HG03135 (cell line): ENCODE measurements at regions not wholly inside any gene's neighbourhood (a gene's known extent, or its start where the extent isn't known, plus 50 kb on each side); places are given as distances from the start of the nearest gene placed in this dataset.
A peak's percentile ranks its signal among the peaks of the same experiment; 100 is the strongest.
"Not testable (repeated sequence)": the region's sequence is repeated elsewhere in the genome, so short reads cannot be mapped to it uniquely, and the experiment has no call there.

Experiments used
- ATAC-seq: cut with Tn5 transposase; IDR thresholded peaks from one replicate; pipeline ENCODE4 v1.9.1; 2021; ENCODE audit warnings: mild to moderate bottlenecking, moderate library complexity; ENCODE audit not compliant: unreplicated experiment

DNA sequence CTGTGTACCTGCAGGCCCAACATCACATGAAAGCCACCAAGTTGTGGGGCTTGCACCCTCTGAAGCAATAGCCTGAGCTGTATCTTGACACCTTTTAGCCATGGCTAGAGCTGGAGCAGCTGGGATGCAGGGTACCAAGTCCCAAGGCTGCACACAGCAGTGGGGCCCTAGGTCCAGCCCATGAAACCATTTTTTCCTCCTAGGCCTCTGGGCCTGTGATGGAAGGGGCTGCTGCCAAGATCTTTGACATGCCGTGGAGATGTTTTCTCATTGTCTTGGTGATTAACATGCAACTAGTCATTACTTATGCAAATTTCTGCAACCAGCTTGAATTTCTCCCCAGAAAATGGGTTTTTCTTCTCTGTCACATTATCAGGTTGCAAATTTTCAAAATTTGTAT lies 387.2 kb upstream of the RIOK2 start:
- ATAC-seq: no peak

DNA sequence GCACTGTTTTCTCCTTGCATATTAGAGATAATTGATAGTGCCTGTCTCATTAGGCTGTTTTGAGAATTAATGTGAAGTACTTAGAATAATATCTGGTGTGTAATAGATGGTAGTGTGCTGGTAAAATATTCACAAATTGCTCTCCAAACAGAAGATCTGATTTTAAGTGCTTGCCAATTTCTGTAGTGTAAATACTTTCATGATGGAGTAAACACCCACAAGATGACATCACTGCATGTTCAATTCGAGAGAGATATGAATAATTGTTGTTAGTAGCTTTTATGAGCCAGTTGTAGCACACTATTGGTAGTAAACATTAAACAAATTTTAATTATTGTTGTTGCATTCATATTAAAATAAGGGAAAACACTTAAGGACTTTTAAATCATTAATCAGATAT lies 392.3 kb upstream of the RIOK2 start:
- no peak for ATAC-seq

DNA sequence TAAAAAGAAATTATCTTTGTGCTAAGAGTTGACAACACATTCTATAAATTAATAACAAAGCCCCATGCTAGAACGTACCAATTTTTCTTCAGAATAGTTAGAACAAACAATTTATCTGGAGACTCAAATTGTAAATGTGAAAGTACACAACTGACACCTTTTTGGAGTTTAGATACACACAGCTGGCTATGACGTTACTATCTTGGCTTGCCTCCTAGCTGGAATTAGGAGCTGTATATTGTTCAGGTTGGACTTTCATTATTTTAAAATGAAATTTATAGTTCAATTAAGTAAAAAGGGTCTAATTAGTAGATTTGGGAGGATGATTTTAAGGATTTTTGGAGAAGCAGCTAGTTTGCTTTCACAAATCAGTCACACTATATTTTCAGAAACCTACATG lies 393.9 kb upstream of the RIOK2 start:
- no peak for ATAC-seq

DNA sequence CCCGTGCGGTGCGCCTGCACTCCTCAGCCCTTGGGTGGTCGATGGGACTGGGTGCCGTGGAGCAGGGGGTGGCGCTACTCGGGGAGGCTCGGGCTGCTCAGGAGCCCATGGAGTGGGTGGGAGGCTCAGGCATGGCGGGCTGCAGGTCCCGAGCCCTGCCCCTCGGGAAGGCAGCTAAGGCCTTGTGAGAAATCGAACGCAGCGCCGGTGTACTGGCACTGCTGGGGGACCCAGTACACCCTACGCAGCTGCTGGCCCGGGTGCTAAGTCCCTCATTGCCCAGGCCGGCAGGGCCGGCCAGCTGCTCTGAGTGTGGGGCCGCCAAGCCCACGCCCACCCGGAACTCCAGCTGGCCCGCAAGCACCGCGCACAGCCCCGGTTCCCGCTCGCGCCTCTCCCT lies 396.9 kb upstream of the RIOK2 start:
- not testable (repeated sequence) for ATAC-seq

DNA sequence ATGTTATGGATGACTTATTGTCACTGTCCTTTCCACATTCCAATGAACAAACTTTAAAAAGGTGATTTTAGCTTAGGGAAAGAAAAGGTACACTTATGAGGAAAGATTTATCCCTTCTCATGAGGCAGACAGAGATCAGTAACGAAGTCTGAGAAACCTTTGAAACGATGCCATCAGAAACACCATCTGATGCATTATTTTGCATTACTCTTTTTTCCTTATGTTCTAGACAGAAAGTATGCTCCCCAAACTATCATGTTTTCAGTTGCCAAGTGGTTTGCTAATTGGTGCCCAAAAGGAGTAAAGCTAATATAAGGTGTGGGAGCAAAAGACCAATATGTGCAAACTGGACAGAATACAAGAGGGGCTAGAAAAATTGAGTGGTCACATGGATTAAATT lies 397.7 kb upstream of the RIOK2 start:
- ATAC-seq: no peak

DNA sequence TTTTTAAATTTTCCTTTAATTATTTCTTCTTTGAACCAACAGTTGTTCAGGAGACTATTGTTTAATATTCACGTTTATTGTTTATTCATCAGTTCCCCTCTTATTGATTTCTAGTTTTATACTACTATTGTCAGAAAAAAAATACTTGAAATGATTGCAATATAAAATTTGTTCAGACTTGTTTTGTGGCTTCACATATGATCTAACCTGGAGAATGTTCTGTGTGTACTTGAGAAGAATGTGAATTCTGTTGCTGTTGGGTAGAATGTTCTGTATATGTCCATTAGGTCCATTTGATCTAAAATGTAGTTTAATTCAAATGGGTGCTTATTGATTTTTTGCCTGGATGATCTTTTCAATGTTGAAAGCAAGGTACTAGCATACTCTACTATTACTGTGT lies 408.7 kb upstream of the RIOK2 start:
- ATAC-seq: no peak

DNA sequence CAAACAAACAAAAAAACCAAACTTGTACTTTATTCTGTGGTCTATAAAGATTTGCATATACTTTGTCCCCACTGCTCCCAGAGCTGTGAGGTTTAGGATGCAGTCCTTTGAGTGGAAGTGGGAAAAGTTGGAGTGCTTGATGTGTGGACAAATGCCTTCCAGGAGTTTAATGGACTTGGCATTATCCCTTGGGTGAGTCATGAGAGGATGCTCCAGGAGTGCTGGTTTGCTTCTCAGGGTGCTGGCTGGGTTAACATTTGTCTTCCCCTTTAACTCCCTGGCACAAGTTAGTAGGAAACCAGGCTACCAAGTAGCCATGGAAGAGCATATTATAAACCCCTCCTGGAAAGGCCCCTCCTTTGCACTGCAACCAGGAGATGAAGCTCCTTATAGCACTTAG lies 417.4 kb upstream of the RIOK2 start:
- ATAC-seq: no peak

DNA sequence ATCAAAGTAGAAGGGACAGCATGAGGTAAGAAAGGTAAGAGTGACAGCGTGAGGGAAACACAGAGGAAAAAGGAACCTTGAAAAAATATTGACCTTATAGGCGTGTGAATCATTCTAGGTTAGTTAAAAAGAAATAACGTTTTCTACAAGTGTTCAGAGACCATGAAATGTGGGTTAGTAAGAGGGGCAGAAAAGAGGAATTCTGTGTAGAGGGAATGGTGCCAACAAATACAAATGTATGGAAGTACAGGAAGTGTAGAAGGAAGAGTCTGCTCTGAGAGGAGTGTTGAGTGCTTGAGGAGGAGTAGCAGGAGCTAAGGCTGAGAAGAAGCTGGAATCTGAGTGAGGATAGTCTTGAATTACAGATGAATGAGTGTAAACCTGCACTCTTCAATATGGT lies 418.6 kb upstream of the RIOK2 start:
- no peak for ATAC-seq

DNA sequence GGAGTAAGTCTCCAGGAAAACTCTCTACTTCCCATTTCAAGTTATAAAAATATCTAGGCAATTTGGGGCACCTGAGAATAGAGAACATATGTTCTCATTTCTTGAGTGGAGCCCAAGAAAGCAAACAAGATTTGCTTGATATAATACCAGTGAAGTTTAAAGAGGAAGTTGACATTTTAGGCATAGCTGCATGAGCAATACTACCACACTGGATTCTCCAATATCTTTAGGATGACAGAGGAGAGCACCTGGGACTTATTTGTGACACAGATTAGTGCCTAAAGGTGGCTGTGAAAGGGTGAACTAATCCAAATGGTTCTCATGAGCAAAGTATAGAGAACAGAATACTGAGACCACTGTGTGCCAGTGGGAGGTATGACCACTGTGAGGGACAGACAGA lies 423.5 kb upstream of the RIOK2 start:
- ATAC-seq: no peak

DNA sequence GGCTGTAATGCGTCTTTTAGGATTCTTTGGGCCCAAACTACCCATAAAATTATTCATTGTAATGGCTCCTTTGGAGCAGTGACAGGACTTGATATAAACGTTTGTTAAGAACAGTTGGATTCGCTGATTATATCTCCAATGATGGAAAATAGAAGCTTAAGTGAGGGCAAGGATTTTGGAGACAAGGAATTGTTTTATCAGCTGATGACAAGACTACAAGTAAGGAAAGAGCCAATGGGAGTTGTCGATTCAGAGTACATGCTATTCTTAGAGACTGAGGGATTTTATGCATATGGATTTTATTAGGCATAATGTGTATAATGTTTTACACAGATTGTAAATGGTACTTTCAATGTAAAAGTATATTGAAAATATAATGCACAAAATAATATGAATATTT lies 425.5 kb upstream of the RIOK2 start:
- no peak for ATAC-seq

DNA sequence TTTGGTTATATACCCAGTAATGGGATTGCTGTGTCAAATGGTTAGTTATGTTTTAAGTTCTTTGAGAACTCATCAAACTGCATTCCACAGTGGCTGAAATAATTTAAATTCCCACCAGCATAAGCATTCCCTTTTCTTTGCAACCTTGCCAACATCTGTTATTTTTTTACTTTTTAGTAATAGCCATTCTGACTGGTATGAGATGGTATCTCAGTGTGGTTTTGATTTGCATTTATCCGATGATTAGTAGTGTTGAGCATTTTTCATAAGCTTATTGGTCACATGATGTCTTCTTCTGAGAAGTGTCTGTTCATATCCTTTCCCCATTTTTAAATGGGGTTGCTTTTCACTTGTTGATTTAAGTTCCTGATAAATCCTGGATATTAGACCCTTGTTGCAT lies 435.7 kb upstream of the RIOK2 start:
- no peak for ATAC-seq

DNA sequence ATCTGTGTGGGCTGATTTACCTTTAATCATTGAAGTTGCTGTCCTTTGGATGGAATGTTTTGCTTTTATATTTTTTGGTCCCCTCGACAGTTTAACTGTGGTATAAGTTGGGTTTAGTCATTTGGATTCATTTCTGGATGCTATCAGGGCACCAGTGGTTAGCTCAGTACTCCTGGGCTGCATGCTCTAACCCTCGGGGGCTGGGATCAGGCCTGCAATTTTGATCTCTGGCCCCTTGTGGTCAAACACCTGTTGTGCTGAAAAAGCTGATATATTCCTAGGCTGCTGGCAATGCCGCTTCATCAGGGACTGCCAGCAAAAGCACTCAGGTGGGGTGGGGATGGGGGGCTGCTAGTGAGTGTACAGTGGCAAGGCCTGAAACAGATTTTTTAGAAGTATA lies 440.4 kb upstream of the RIOK2 start:
- no peak for ATAC-seq

DNA sequence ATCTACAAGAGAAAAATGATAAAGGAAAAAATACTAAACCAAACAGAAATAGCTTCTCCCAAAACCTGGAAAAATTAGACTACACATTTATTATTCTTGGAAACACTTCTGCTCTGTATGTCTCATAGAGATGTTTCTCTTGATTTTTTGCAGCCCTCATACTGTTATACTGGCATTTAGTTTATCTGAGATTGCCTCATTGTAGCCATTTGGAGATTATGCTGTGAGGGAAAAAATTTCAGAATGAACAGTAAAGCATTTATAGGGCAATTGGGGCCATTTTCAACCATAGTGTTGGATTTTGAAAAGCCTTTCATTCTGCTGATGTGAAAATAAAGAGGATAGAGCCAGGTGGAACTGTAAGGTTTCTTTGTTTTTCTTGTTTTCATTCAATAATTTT lies 441.8 kb upstream of the RIOK2 start:
- no peak for ATAC-seq

DNA sequence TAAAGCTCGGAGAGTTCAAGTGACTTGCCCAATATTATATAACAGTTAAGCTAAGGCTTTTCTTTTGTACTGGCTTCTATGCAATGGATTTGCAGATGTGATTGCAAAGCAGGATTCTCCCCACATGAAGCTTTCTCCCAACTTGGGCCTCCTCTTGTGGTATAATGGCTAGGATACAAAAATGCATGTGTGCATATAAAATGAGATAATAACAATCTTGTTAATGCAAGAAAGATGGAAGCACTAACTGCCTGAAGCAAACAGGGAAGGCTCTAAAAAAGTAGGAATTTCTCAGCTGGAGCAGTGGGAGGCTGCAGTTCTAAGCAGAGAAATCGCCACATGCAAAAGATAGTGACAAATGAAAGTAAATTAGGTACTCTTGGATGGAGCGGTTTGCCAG lies 444.2 kb upstream of the RIOK2 start:
- no peak for ATAC-seq

DNA sequence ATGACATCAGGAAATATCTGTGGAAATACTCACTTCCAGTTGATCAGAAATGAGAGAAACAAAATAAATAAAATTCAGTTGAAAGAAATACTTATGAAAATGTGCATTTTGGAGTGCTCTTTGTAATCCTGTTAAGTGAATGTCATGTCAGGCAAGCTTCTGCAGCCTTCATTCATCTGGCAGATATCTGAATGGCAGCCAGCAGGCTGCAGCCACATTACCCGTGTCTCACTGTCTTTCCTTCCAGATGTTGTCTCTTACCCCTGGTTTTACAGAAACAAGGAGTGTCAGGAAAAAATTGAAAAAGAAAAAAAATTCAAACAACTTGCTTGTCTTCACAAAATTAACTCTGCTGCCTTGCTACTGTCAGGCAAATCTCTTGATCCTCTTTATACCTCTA lies 445.0 kb upstream of the RIOK2 start:
- no peak for ATAC-seq

DNA sequence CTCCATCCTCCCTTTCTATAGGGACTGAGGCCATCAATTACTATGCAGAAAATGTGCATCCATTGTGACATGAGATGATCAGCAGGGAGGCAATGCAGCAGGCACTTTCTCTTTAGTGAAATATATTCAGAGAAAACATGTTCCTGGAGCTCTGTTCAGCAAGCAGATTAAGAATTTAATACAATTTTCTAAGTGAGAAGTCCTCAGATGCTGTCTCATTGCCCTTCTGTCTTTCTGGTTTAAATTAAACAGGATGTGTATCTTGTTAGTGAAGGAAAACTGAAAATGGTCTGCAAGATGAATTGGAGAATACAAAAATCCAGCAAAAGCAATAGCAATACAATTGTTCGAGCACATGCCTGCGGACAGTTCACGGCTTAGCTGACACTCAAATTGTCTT lies 445.8 kb upstream of the RIOK2 start:
- no peak for ATAC-seq

DNA sequence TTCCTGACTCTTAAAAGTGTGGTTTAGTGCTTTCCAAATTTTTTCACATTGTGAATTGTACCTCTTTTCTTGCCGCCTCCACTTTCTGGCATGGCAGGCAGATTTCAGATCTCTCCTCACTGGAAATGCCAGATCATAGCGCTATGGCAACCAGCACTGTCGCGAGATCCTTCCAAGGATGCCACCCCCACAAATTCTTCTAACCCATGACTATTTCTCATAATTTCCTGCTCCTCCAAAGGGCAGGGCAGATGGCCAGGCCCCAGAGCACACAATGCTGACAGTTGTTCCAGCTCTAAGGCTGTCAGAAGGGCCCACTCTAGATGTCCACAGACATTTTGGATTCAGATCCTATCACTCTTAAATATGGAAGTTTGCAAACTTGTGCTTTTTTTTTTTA lies 446.2 kb upstream of the RIOK2 start:
- ATAC-seq: no peak

DNA sequence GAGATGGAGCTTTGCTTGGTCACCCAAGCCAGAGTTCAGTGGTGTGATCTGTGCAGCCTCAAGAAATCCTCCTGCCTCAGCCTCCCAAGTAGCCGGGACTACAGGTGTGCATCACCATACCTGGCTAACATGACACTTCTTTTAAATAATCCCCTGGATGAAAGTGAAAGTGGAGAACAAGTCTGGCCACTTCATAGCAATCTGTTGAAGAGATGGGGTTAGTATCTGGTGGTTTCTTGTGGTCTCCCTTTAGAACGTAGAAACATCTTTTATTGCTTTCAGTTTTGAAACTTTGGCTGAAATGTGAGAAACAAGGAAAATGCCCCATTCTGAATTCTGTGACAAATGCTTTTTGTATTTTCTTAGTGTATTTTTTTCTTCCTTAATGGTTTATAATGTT lies 452.5 kb upstream of the RIOK2 start:
- peak; percentile 63 for ATAC-seq

DNA sequence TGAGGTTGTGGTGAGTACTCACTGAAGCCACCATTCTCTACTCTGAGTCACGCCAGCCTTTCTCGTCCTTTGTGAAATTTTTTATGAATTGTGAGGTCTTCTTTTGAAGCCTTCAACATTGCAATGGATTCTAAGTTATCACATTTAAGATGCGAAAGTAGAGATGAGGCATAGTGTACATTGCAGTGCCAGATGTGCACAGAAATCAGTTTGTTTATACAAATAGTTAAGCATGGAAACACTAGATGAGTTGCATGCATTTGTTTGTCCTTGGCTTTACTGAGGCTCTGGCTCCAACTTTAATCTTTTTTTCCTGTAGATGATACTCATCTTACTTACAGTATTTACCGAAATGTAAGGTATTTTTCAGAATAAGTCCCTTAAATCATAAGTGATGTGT lies 453.7 kb upstream of the RIOK2 start:
- ATAC-seq: no peak

DNA sequence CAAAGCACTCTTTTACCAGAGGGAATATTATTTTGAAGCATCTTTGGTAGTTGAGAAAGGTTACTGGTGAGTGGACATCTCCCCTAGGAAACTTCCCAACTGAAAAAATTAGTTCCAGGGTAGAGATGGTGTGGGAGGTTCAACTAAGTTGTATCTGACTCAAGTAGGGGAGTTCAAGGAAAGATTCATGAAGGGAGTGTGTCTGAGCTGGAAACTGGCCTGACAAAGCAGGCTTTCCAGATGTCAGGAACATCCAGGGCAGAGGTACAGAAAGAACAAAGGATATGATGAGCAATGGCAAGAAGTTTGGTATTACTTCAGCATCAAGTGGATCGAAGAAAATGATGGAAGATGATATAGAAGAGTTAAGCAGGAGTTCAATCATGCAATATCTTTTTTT lies 458.0 kb upstream of the RIOK2 start:
- no peak for ATAC-seq

DNA sequence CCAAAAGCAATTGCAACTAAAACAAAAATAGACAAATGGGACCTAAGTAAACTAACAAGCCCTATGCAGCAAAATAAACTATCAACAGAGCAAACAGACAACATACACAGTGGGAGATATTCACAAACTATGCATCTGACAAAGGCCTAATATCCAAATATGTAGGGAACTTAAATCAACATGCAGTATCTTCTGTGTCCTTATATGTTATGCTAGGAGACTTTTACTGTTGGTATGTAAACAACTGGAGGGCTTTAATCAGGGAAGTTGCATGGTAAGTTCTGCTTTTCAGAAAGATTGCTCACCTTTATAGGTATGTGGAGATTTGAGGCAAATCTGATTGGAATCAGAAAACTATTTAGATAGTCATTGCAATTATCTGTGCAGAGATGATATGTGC lies 461.2 kb upstream of the RIOK2 start:
- ATAC-seq: no peak

DNA sequence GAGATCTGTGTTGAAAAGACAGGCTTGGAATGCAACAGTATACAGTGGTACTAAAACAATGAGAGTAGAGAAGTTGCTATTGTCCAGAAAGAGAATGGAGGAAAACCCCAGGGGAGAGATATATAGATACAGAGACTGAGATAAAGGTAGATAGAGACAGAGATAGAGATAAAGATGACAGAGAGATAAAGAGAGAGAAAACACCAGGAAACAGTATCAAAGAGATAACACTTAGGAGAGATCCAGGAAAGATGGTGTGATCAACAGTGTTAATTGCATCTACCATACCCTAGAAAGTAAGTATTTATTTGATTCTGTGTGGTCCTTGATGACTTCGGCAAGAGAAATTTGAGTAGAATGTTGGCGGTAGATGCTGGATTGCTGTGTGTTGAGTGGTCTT lies 461.8 kb upstream of the RIOK2 start:
- no peak for ATAC-seq

DNA sequence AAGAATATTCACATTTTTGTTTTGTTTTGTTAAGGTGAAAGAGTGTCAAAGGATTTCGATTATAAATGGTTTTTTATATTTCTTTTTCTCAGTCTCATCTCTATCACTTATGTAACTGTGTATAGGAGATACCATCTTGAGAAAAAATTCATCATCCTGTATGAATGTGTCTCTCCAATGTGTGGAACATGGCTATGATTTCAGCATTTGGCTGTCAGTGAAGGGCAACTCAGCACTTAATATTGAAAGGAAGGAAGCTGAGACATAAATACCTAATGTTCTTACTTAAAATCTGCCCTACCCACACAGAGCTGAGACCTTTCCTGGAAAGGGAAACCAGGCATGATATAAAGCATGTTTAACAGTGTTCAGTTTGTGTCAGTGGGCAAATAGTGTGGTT lies 474.2 kb upstream of the RIOK2 start:
- no peak for ATAC-seq
